Uterus (tissue), 2 donors: ENCODE measurements at regions not wholly inside any gene's neighbourhood (a gene's known extent, or its start where the extent isn't known, plus 50 kb on each side); places are given as distances from the start of the nearest gene placed in this dataset.

Source experiments
- POLR2A ChIP-seq, 2 donors: fragments of 450-650 bp; IDR thresholded peaks; one replicate each; pipeline ENCODE4 v1.6.1; 2016; ENCODE audit warnings: antibody characterized with exemption in 2 of 2, mild to moderate bottlenecking in 1 of 2, moderate library complexity in 1 of 2
- TF ChIP-seq, protein P1 (sequence below), 4 experiments: fragments of 200-600 bp in 2 of 4; fragments of 450-650 bp in 2 of 4; sonication (generic) in 2 of 4; IDR thresholded peaks; one replicate each; pipeline ENCODE4 v1.5.1; 2016 to 2019; ENCODE audit warnings: antibody characterized with exemption in 4 of 4, mild to moderate bottlenecking in 2 of 4, moderate library complexity in 1 of 4

GRCh38 chr2:14292964-14293363 lies 339.6 kb upstream of the LRATD1 start:
- TF ChIP-seq, protein P1, sequence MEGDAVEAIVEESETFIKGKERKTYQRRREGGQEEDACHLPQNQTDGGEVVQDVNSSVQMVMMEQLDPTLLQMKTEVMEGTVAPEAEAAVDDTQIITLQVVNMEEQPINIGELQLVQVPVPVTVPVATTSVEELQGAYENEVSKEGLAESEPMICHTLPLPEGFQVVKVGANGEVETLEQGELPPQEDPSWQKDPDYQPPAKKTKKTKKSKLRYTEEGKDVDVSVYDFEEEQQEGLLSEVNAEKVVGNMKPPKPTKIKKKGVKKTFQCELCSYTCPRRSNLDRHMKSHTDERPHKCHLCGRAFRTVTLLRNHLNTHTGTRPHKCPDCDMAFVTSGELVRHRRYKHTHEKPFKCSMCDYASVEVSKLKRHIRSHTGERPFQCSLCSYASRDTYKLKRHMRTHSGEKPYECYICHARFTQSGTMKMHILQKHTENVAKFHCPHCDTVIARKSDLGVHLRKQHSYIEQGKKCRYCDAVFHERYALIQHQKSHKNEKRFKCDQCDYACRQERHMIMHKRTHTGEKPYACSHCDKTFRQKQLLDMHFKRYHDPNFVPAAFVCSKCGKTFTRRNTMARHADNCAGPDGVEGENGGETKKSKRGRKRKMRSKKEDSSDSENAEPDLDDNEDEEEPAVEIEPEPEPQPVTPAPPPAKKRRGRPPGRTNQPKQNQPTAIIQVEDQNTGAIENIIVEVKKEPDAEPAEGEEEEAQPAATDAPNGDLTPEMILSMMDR (IDR thresholded peaks at IDR 0.05), result no peak
- no peak for TF ChIP-seq POLR2A (IDR thresholded peaks at IDR 0.05)
